Activated CD4-positive, alpha-beta T cell treated with anti-CD3 and anti-CD28 coated beads, Interleukin-2, amount 10 ng/mL, durations not matched to agents 7 days and 5 days (primary cell): ENCODE measurements at regions not wholly inside any gene's neighbourhood (a gene's known extent, or its start where the extent isn't known, plus 50 kb on each side); places are given as distances from the start of the nearest gene placed in this dataset.

Experiments
- CTCF ChIA-PET: fragments of 350-600 bp; sonication (Branson Sonifier 250); formaldehyde crosslinking; loops from one replicate; lab custom pipeline; 2021; ENCODE audit warnings: antibody characterized with exemption; lab: Charles Lee
- POLR2A ChIA-PET: fragments of 350-600 bp; sonication (Branson Sonifier 250); formaldehyde crosslinking; loops from one replicate; lab custom pipeline; 2021; ENCODE audit warnings: antibody characterized with exemption; lab: Charles Lee
- DNase-seq: peaks from one replicate; pipeline ENCODE4 v3.0.0-alpha.2; 2020
- H3K27ac Mint-ChIP-seq: one replicate; pipeline ENCODE4 v1.8.0; 2021; ENCODE audit warnings: mild to moderate bottlenecking, moderate library complexity, mixed read lengths
- H3K27me3 Mint-ChIP-seq: one replicate; pipeline ENCODE4 v1.8.0; 2021; ENCODE audit warnings: mixed read lengths
- H3K36me3 Mint-ChIP-seq: one replicate; pipeline ENCODE4 v1.8.0; 2021; ENCODE audit warnings: low read depth, mixed read lengths
- H3K4me1 Mint-ChIP-seq: one replicate; pipeline ENCODE4 v1.8.0; 2021; ENCODE audit warnings: mixed read lengths
- H3K4me3 Mint-ChIP-seq: one replicate; pipeline ENCODE4 v1.8.0; 2021; ENCODE audit warnings: mild to moderate bottlenecking, moderate library complexity, mixed read lengths
- H3K9me3 Mint-ChIP-seq: one replicate; pipeline ENCODE4 v1.8.0; 2021; ENCODE audit warnings: mixed read lengths

- ChIA-PET CTCF (no interaction called here), POLR2A (no interaction called here)
- H3K9me3 Mint-ChIP-seq: no peaks in the 10 kb centered on the region
- H3K4me3 Mint-ChIP-seq: no peak overlapping the region
- no peak overlapping the region for H3K27ac Mint-ChIP-seq
- no peaks in the 10 kb centered on the region for H3K36me3 Mint-ChIP-seq
- no peaks in the 10 kb centered on the region for H3K27me3 Mint-ChIP-seq
- no peaks in the 10 kb centered on the region for H3K4me1 Mint-ChIP-seq
- no peak for DNase-seq
Observed at GRCh38 chr4:36446275-36446674, 164.9 kb downstream of the DTHD1 start.

GRCh38 chr4:36461344-36461743 lies 179.9 kb downstream of the DTHD1 start:
- Mint-ChIP-seq H3K27ac (no peak overlapping the region), H3K27me3 (no peaks in the 10 kb centered on the region), H3K9me3 (no peaks in the 10 kb centered on the region), H3K4me1 (peaks cover 3% of the 10 kb centered on the region), H3K4me3 (no peak overlapping the region), H3K36me3 (no peaks in the 10 kb centered on the region)
- ChIA-PET CTCF (no interaction called here), POLR2A (no interaction called here)
- no peak for DNase-seq

GRCh38 chr4:36467670-36468069 lies 186.3 kb downstream of the DTHD1 start:
- Mint-ChIP-seq H3K36me3 (no peaks in the 10 kb centered on the region), H3K4me1 (no peaks in the 10 kb centered on the region), H3K9me3 (no peaks in the 10 kb centered on the region), H3K27me3 (no peaks in the 10 kb centered on the region), H3K27ac (no peak overlapping the region), H3K4me3 (no peak overlapping the region)
- ChIA-PET POLR2A (no interaction called here), CTCF (no interaction called here)
- DNase-seq: no peak

GRCh38 chr4:36471903-36472302 lies 190.5 kb downstream of the DTHD1 start:
- no peak for DNase-seq
- no peaks in the 10 kb centered on the region for H3K36me3 Mint-ChIP-seq
- H3K4me3 Mint-ChIP-seq: no peak overlapping the region
- no peaks in the 10 kb centered on the region for H3K9me3 Mint-ChIP-seq
- H3K27me3 Mint-ChIP-seq: peaks cover 2% of the 10 kb centered on the region
- H3K4me1 Mint-ChIP-seq: no peaks in the 10 kb centered on the region
- H3K27ac Mint-ChIP-seq: no peak overlapping the region
- ChIA-PET CTCF (no interaction called here), POLR2A (no interaction called here)

GRCh38 chr4:36476135-36476534 lies 194.7 kb downstream of the DTHD1 start:
- H3K9me3 Mint-ChIP-seq: no peaks in the 10 kb centered on the region
- CTCF ChIA-PET: no interaction called here
- POLR2A ChIA-PET: no interaction called here
- H3K36me3 Mint-ChIP-seq: no peaks in the 10 kb centered on the region
- no peaks in the 10 kb centered on the region for H3K4me1 Mint-ChIP-seq
- no peak overlapping the region for H3K27ac Mint-ChIP-seq
- H3K4me3 Mint-ChIP-seq: no peak overlapping the region
- DNase-seq: no peak
- H3K27me3 Mint-ChIP-seq: peaks cover 11% of the 10 kb centered on the region

- peaks cover 11% of the 10 kb centered on the region for H3K27me3 Mint-ChIP-seq
Observed at GRCh38 chr4:36477861-36478260, 196.4 kb downstream of the DTHD1 start.

GRCh38 chr4:36485885-36486284 lies 204.5 kb downstream of the DTHD1 start:
- no peak for DNase-seq
- H3K27ac Mint-ChIP-seq: no peak overlapping the region
- no peaks in the 10 kb centered on the region for H3K4me1 Mint-ChIP-seq
- H3K27me3 Mint-ChIP-seq: peaks cover 2% of the 10 kb centered on the region
- ChIA-PET POLR2A (no interaction called here), CTCF (no interaction called here)
- H3K4me3 Mint-ChIP-seq: no peak overlapping the region
- H3K9me3 Mint-ChIP-seq: no peaks in the 10 kb centered on the region
- H3K36me3 Mint-ChIP-seq: no peaks in the 10 kb centered on the region

More at GRCh38 chr4:36477861-36478260, 196.4 kb downstream of the DTHD1 start:
- Mint-ChIP-seq H3K36me3 (no peaks in the 10 kb centered on the region), H3K27ac (no peak overlapping the region), H3K4me1 (no peaks in the 10 kb centered on the region), H3K9me3 (no peaks in the 10 kb centered on the region), H3K4me3 (no peak overlapping the region)
- no peak for DNase-seq
- ChIA-PET POLR2A (no interaction called here), CTCF (no interaction called here)

GRCh38 chr4:36489798-36490197 lies 208.4 kb downstream of the DTHD1 start:
- H3K27me3 Mint-ChIP-seq: peaks cover 7% of the 10 kb centered on the region
- CTCF ChIA-PET: no interaction called here
- H3K36me3 Mint-ChIP-seq: no peaks in the 10 kb centered on the region
- POLR2A ChIA-PET: no interaction called here
- no peaks in the 10 kb centered on the region for H3K9me3 Mint-ChIP-seq
- no peak overlapping the region for H3K4me3 Mint-ChIP-seq
- no peak for DNase-seq
- no peak overlapping the region for H3K27ac Mint-ChIP-seq
- no peaks in the 10 kb centered on the region for H3K4me1 Mint-ChIP-seq

- ChIA-PET CTCF (no interaction called here), POLR2A (no interaction called here)
- no peaks in the 10 kb centered on the region for H3K36me3 Mint-ChIP-seq
Observed at GRCh38 chr4:36492041-36492440, 210.6 kb downstream of the DTHD1 start.

GRCh38 chr4:36492590-36492989 lies 211.2 kb downstream of the DTHD1 start:
- POLR2A ChIA-PET: no interaction called here
- no peaks in the 10 kb centered on the region for H3K4me1 Mint-ChIP-seq
- H3K4me3 Mint-ChIP-seq: no peak overlapping the region

More at GRCh38 chr4:36492041-36492440, 210.6 kb downstream of the DTHD1 start:
- Mint-ChIP-seq H3K27ac (no peak overlapping the region), H3K27me3 (peaks cover 7% of the 10 kb centered on the region), H3K9me3 (no peaks in the 10 kb centered on the region), H3K4me3 (no peak overlapping the region), H3K4me1 (no peaks in the 10 kb centered on the region)
- DNase-seq: no peak

GRCh38 chr4:36493251-36493650 lies 211.8 kb downstream of the DTHD1 start:
- Mint-ChIP-seq H3K9me3 (no peaks in the 10 kb centered on the region), H3K4me3 (no peak overlapping the region), H3K4me1 (no peaks in the 10 kb centered on the region), H3K36me3 (no peaks in the 10 kb centered on the region), H3K27ac (no peak overlapping the region), H3K27me3 (peaks cover 7% of the 10 kb centered on the region)
- no peak for DNase-seq
- CTCF ChIA-PET: no interaction called here
- POLR2A ChIA-PET: no interaction called here

More at GRCh38 chr4:36492590-36492989, 211.2 kb downstream of the DTHD1 start:
- Mint-ChIP-seq H3K27ac (no peak overlapping the region), H3K9me3 (no peaks in the 10 kb centered on the region), H3K27me3 (peaks cover 7% of the 10 kb centered on the region), H3K36me3 (no peaks in the 10 kb centered on the region)
- DNase-seq: no peak
- CTCF ChIA-PET: no interaction called here

- Mint-ChIP-seq H3K36me3 (no peaks in the 10 kb centered on the region), H3K9me3 (no peaks in the 10 kb centered on the region), H3K27ac (no peak overlapping the region), H3K4me1 (no peaks in the 10 kb centered on the region), H3K4me3 (no peak overlapping the region), H3K27me3 (peaks cover 7% of the 10 kb centered on the region)
- CTCF ChIA-PET: no interaction called here
- DNase-seq: no peak
- POLR2A ChIA-PET: no interaction called here
Observed at GRCh38 chr4:36494016-36494415, 212.6 kb downstream of the DTHD1 start.

GRCh38 chr4:36494747-36495146 lies 213.3 kb downstream of the DTHD1 start:
- Mint-ChIP-seq H3K4me1 (no peaks in the 10 kb centered on the region), H3K4me3 (no peak overlapping the region), H3K27me3 (peaks cover 7% of the 10 kb centered on the region), H3K36me3 (no peaks in the 10 kb centered on the region), H3K27ac (no peak overlapping the region), H3K9me3 (no peaks in the 10 kb centered on the region)
- CTCF ChIA-PET: no interaction called here
- DNase-seq: no peak
- POLR2A ChIA-PET: no interaction called here

GRCh38 chr4:36502350-36502749 lies 220.9 kb downstream of the DTHD1 start:
- no peaks in the 10 kb centered on the region for H3K4me1 Mint-ChIP-seq
- H3K36me3 Mint-ChIP-seq: no peaks in the 10 kb centered on the region
- ChIA-PET CTCF (no interaction called here), POLR2A (no interaction called here)
- DNase-seq: no peak
- H3K27ac Mint-ChIP-seq: no peak overlapping the region
- peaks cover under 1% of the 10 kb centered on the region for H3K27me3 Mint-ChIP-seq
- no peaks in the 10 kb centered on the region for H3K9me3 Mint-ChIP-seq
- H3K4me3 Mint-ChIP-seq: no peak overlapping the region
